Memory B cell (primary cell): ENCODE measurements at regions not wholly inside any gene's neighbourhood (a gene's known extent, or its start where the extent isn't known, plus 50 kb on each side); places are given as distances from the start of the nearest gene placed in this dataset.

ENCODE experiments used
- ATAC-seq: fragments of 150-1000 bp; cut with Tn5 transposase; 2 replicates; pipeline ENCODE4 v1.10.0; 2021; ENCODE audit warnings: low read depth, mild to moderate bottlenecking, moderate library complexity
- DNase-seq, 2 donors: peaks; one replicate each; pipeline ENCODE4 v3.0.0; 2022; ENCODE audit warnings: low spot score in 2 of 2
- H3K27ac Mint-ChIP-seq: one replicate; pipeline ENCODE4 v1.8.0; 2022; ENCODE audit warnings: mild to moderate bottlenecking, moderate library complexity, mixed read lengths
- H3K27me3 Mint-ChIP-seq: one replicate; pipeline ENCODE4 v1.8.0; 2022; ENCODE audit warnings: mixed read lengths
- H3K36me3 Mint-ChIP-seq: one replicate; pipeline ENCODE4 v1.8.0; 2022; ENCODE audit warnings: mild to moderate bottlenecking, mixed read lengths
- H3K4me1 Mint-ChIP-seq: one replicate; pipeline ENCODE4 v1.8.0; 2022; ENCODE audit warnings: mixed read lengths
- H3K4me3 Mint-ChIP-seq: one replicate; pipeline ENCODE4 v1.8.0; 2022; ENCODE audit warnings: mild to moderate bottlenecking, moderate library complexity, mixed read lengths
- H3K9me3 Mint-ChIP-seq: one replicate; pipeline ENCODE4 v1.8.0; 2022; ENCODE audit warnings: mixed read lengths

GRCh38 chr5:17135050-17135449 lies 82.4 kb upstream of the BASP1 start:
- Mint-ChIP-seq H3K36me3 (no peaks in the 10 kb centered on the region), H3K27me3 (peaks cover 7% of the 10 kb centered on the region), H3K4me3 (no peak overlapping the region), H3K9me3 (no peaks in the 10 kb centered on the region), H3K4me1 (no peaks in the 10 kb centered on the region), H3K27ac (no peak overlapping the region)
- ATAC-seq (no peak), DNase-seq (no peak)

- no peaks in the 10 kb centered on the region for H3K9me3 Mint-ChIP-seq
- H3K36me3 Mint-ChIP-seq, result peaks cover 1% of the 10 kb centered on the region
- no peak overlapping the region for H3K27ac Mint-ChIP-seq
- no peaks in the 10 kb centered on the region for H3K27me3 Mint-ChIP-seq
- no peaks in the 10 kb centered on the region for H3K4me1 Mint-ChIP-seq
- DNase-seq (no peak), ATAC-seq (no peak)
- no peak overlapping the region for H3K4me3 Mint-ChIP-seq
These were observed 74.1 kb upstream of the BASP1 start for GRCh38 chr5:17143335-17143734.

GRCh38 chr5:17146280-17146841 lies 71.1 kb upstream of the BASP1 start:
- no peaks in the 10 kb centered on the region for H3K9me3 Mint-ChIP-seq
- no peak overlapping the region for H3K4me3 Mint-ChIP-seq
- no peak overlapping the region for H3K27ac Mint-ChIP-seq
- peaks cover 1% of the 10 kb centered on the region for H3K36me3 Mint-ChIP-seq
- ATAC-seq (no peak), DNase-seq (no peak)
- no peaks in the 10 kb centered on the region for H3K4me1 Mint-ChIP-seq
- no peaks in the 10 kb centered on the region for H3K27me3 Mint-ChIP-seq

GRCh38 chr5:17147170-17147569 lies 70.3 kb upstream of the BASP1 start:
- Mint-ChIP-seq H3K36me3 (peaks cover 1% of the 10 kb centered on the region), H3K27ac (no peak overlapping the region), H3K4me1 (no peaks in the 10 kb centered on the region), H3K9me3 (no peaks in the 10 kb centered on the region), H3K27me3 (no peaks in the 10 kb centered on the region), H3K4me3 (no peak overlapping the region)
- no peak for ATAC-seq
- no peak for DNase-seq

- no peak for DNase-seq
- no peak overlapping the region for H3K27ac Mint-ChIP-seq
- peaks cover 1% of the 10 kb centered on the region for H3K36me3 Mint-ChIP-seq
- no peaks in the 10 kb centered on the region for H3K4me1 Mint-ChIP-seq
- ATAC-seq, result no peak
- H3K4me3 Mint-ChIP-seq, result no peak overlapping the region
- H3K27me3 Mint-ChIP-seq, result no peaks in the 10 kb centered on the region
- no peaks in the 10 kb centered on the region for H3K9me3 Mint-ChIP-seq
These were observed 69.8 kb upstream of the BASP1 start for GRCh38 chr5:17147617-17148016.

GRCh38 chr5:17148481-17148880 lies 69.0 kb upstream of the BASP1 start:
- Mint-ChIP-seq H3K36me3 (peaks cover 1% of the 10 kb centered on the region), H3K27ac (no peak overlapping the region), H3K4me3 (no peak overlapping the region), H3K4me1 (no peaks in the 10 kb centered on the region), H3K9me3 (no peaks in the 10 kb centered on the region), H3K27me3 (no peaks in the 10 kb centered on the region)
- DNase-seq, result no peak
- ATAC-seq, result no peak

- no peak for ATAC-seq
- H3K4me1 Mint-ChIP-seq, result no peaks in the 10 kb centered on the region
- no peak overlapping the region for H3K27ac Mint-ChIP-seq
- H3K9me3 Mint-ChIP-seq, result no peaks in the 10 kb centered on the region
- DNase-seq, result no peak
- H3K4me3 Mint-ChIP-seq, result no peak overlapping the region
- peaks cover 1% of the 10 kb centered on the region for H3K36me3 Mint-ChIP-seq
- H3K27me3 Mint-ChIP-seq, result peaks cover 2% of the 10 kb centered on the region
These were observed 67.6 kb upstream of the BASP1 start for GRCh38 chr5:17149786-17150185.

- Mint-ChIP-seq H3K4me1 (no peaks in the 10 kb centered on the region), H3K27ac (no peak overlapping the region), H3K9me3 (no peaks in the 10 kb centered on the region), H3K27me3 (peaks cover 2% of the 10 kb centered on the region), H3K4me3 (no peak overlapping the region), H3K36me3 (no peaks in the 10 kb centered on the region)
- ATAC-seq, result no peak
- no peak for DNase-seq
These were observed 66.9 kb upstream of the BASP1 start for GRCh38 chr5:17150531-17150930.

- Mint-ChIP-seq H3K4me3 (no peak overlapping the region), H3K27me3 (peaks cover 2% of the 10 kb centered on the region), H3K27ac (no peak overlapping the region), H3K9me3 (no peaks in the 10 kb centered on the region), H3K36me3 (no peaks in the 10 kb centered on the region), H3K4me1 (no peaks in the 10 kb centered on the region)
- DNase-seq (no peak), ATAC-seq (no peak)
These were observed 65.7 kb upstream of the BASP1 start for GRCh38 chr5:17151686-17152085.

- ATAC-seq, result no peak
- Mint-ChIP-seq H3K36me3 (no peaks in the 10 kb centered on the region), H3K27me3 (peaks cover 4% of the 10 kb centered on the region), H3K4me1 (no peaks in the 10 kb centered on the region), H3K4me3 (no peak overlapping the region), H3K9me3 (no peaks in the 10 kb centered on the region), H3K27ac (no peak overlapping the region)
- no peak for DNase-seq
These were observed 63.0 kb upstream of the BASP1 start for GRCh38 chr5:17154211-17154996.

GRCh38 chr5:17156463-17156862 lies 61.0 kb upstream of the BASP1 start:
- no peak for ATAC-seq
- H3K27me3 Mint-ChIP-seq, result peaks cover 4% of the 10 kb centered on the region
- H3K27ac Mint-ChIP-seq, result no peak overlapping the region
- no peaks in the 10 kb centered on the region for H3K36me3 Mint-ChIP-seq
- no peak overlapping the region for H3K4me3 Mint-ChIP-seq
- H3K4me1 Mint-ChIP-seq, result no peaks in the 10 kb centered on the region
- H3K9me3 Mint-ChIP-seq, result no peaks in the 10 kb centered on the region
- DNase-seq, result no peak

- H3K36me3 Mint-ChIP-seq, result no peaks in the 10 kb centered on the region
- H3K9me3 Mint-ChIP-seq, result no peaks in the 10 kb centered on the region
- H3K4me3 Mint-ChIP-seq, result no peak overlapping the region
- ATAC-seq, result no peak
- H3K27me3 Mint-ChIP-seq, result peaks cover 4% of the 10 kb centered on the region
- no peaks in the 10 kb centered on the region for H3K4me1 Mint-ChIP-seq
- no peak overlapping the region for H3K27ac Mint-ChIP-seq
- DNase-seq, result no peak
These were observed 60.1 kb upstream of the BASP1 start for GRCh38 chr5:17157294-17157693.

GRCh38 chr5:17157916-17158529 lies 59.4 kb upstream of the BASP1 start:
- ATAC-seq (no peak), DNase-seq (no peak)
- Mint-ChIP-seq H3K27ac (no peak overlapping the region), H3K9me3 (no peaks in the 10 kb centered on the region), H3K36me3 (no peaks in the 10 kb centered on the region), H3K4me3 (no peak overlapping the region), H3K4me1 (no peaks in the 10 kb centered on the region), H3K27me3 (peaks cover 4% of the 10 kb centered on the region)

- Mint-ChIP-seq H3K27me3 (peaks cover 8% of the 10 kb centered on the region), H3K36me3 (peaks cover 3% of the 10 kb centered on the region), H3K9me3 (peaks cover 3% of the 10 kb centered on the region), H3K27ac (no peak overlapping the region), H3K4me3 (no peak overlapping the region), H3K4me1 (peaks cover 2% of the 10 kb centered on the region)
- no peak for DNase-seq
- ATAC-seq, result no peak
These were observed 56.7 kb upstream of the BASP1 start for GRCh38 chr5:17160756-17161040.

- H3K4me1 Mint-ChIP-seq, result peaks cover 2% of the 10 kb centered on the region
- no peak overlapping the region for H3K27ac Mint-ChIP-seq
- H3K4me3 Mint-ChIP-seq, result no peak overlapping the region
- DNase-seq, result no peak
- H3K27me3 Mint-ChIP-seq, result peaks cover 8% of the 10 kb centered on the region
- peaks cover 3% of the 10 kb centered on the region for H3K9me3 Mint-ChIP-seq
- peaks cover 3% of the 10 kb centered on the region for H3K36me3 Mint-ChIP-seq
- no peak for ATAC-seq
These were observed 55.8 kb upstream of the BASP1 start for GRCh38 chr5:17161662-17162061.
